Activated CD4-positive, alpha-beta T cell treated with anti-CD3 and anti-CD28 coated beads for 1 hour (primary cell): ENCODE measurements at regions not wholly inside any gene's neighbourhood (a gene's known extent, or its start where the extent isn't known, plus 50 kb on each side); places are given as distances from the start of the nearest gene placed in this dataset.
"Not testable (repeated sequence)": the region's sequence is repeated elsewhere in the genome, so short reads cannot be mapped to it uniquely, and the experiment has no call there.

Experiments
- DNase-seq: peaks from one replicate; pipeline ENCODE4 v3.0.0-alpha.2; 2020

DNA sequence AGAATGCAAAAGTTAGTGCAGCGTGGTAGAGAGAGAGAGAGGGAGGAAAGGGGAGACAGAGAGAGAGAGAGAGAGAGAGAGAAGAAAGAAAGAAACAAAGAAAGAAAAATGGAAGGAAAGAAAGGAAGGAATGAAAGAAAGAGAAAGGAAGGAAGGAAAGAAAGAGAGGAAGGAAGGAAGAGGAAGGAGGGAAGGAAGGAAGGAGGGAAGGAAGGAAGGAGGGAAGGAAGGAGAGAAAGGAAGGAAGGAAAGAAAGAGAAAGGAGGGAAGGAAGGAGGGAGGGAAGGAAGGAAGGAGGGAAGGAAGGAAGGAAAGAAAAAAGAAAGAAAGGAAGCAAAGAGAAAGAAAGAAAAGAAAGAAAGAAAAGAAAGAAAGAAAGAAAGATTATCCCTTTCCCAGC lies 209.8 kb upstream of the MYO3A start:
- DNase-seq, result no peak

DNA sequence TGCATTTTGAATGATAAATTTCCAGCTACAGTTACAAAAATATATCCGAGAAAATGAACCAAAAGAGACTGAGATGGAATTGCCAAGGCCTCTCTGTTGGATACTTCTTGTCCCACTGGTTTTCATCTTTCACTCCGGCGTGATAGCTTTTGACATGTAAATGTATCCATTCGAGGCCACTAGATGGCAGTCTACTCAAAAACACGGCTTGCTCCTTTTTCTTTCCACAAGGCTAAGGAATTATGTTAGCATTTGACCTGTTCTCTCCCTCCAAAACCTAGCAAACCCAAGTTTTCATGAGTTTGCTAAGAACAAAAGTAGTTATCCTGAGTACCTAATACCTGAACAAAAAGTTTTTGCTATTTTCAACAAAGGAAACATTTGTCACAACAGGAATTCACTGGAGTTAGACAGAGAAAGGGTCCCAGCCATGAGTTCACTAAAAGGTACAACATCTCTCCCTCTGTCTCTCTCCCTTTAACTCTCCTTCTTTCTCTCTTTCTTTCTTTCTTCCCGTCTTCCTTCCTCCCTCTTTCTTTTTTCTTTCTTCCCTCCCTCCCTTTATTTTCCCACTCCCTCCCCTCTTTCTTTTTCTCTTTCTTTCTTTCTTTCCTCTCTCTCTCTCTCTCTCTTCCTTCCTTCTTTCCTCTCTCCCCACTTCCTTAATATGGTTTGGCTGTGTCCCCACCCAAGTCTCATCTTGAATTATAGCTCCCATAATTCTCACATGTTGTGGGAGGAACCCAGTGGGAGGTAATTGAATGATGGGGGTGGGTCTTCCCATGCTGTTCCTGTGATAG lies 207.9 kb upstream of the MYO3A start:
- DNase-seq, result no peak

DNA sequence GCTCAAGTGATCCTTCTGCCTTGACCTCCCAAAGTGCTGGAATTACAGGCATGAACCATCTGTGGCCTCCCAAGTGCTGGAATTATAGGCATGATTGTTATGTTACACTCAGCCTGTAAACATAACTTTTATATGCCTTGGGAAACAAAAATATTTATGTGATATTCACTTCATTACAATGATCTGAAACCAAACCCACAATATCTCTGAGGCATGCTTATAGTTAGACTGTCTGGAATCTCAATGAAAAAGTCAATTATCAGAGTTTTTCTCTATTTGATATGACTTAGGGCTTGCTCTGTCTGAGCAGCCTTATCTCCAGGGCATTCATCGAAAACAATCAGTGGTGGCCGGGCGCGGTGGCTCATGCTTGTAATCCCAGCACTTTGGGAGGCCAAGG lies 195.3 kb upstream of the MYO3A start:
- no peak for DNase-seq

DNA sequence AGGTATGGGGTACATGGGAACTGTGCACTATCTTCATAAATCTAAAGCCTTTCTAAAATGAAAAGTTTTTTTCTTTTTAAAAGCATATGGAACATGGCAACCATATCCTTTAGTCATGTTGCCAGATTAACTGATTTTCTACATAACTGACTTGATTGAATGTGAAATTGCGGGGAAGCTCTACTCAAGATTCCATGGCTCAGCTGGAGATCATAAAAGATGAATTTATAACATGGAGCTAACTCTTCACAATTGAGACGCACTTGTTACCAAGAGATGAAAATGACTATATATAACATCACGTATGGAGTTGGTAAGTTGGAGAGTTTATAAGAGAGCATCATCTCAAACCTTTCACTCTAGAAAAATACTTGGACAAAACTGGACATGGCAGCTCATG lies 190.2 kb upstream of the MYO3A start:
- no peak for DNase-seq

DNA sequence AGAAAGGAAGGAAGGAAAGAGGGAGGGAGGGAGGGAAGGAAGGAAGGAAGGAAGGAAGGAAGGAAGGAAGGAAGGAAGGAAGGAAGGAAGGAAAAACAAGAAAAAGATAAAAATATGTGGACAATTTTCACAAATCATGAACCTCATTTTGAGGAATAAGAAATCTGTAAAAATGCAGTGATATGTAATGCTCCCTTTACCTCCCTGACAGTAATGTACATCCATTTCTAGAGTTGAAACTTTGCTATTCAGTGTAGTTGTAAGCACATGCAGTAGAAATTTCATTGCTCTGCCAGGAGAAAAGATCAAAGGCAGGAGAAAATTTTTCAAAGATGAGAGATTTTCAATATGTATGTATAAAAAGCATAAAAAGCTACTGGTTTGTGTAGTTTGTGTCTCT lies 189.5 kb upstream of the MYO3A start:
- DNase-seq, result no peak

DNA sequence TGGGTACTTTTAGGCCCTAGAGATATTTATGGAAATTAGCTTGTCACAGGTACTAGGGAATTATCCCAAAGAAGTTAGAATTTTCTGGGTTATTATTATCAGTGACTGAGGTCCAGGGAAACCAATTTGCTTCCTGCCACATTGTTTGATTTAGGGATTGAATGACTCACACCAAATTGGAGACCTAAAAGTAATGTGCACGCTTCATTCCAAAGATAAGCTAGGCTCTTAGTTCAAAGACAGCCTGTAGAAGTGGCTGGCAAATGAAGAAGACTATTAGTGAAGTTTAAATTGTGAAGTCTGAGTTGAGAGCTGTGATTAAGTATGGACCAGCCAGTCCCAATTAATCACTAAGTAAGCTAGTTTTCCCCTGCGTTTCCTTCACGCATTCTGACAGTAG lies 188.1 kb upstream of the MYO3A start:
- no peak for DNase-seq

DNA sequence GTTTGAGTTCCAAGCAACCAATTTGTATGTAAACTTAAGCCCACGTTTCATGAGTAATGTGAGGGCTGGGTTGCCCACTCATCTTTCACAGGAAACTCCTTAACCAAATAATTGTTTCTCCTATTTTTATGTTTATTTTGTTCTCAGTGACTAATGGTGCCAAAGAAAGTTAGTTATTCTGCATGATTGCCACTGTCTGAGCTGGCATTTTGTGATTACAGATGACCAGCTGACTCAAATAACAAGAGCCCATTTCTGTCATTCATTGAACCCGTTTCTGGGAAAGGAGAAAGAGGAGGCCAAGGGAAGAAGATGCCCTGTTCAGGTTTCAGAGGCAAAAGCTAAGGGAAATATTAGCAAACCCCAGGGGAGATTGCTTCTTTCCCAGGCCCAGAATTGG lies 186.9 kb upstream of the MYO3A start:
- DNase-seq, result no peak

DNA sequence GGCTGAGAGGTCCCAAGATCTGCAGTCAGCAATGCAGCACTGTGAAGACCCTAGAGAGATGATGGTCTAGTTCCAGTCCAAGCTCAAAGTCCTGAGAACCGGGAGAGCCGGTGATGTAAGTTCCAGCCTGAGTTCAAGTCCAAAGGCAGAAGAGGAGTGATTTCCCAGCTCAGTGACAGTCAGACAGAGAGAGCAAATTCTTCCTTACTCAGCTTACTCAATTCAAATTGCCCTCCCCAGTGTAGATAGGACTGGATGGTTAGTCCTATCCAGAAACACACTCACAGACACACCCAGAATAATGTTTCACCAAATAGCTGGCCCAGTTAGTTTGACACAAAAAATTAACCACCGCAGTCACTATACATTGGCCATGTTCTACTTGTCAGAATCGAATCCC lies 185.5 kb upstream of the MYO3A start:
- DNase-seq, result no peak

DNA sequence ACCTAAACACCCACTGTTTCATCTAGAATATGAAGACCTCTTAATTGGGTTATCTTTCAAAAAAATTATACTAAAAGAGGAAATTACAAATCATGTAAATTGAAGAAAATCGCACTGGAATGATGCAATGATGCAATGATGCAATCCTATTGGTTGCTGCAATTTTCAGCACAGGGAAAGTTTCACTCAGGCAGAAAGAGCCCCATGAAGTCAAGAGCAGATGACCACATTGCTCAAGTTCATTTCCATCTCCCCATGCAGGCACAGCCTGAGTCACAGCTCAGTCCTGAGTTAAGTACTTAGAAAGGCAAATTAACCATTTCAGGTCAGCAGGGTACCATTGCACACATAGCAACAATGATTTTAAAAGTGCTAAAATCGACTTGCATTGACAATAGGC lies 180.3 kb upstream of the MYO3A start:
- no peak for DNase-seq

DNA sequence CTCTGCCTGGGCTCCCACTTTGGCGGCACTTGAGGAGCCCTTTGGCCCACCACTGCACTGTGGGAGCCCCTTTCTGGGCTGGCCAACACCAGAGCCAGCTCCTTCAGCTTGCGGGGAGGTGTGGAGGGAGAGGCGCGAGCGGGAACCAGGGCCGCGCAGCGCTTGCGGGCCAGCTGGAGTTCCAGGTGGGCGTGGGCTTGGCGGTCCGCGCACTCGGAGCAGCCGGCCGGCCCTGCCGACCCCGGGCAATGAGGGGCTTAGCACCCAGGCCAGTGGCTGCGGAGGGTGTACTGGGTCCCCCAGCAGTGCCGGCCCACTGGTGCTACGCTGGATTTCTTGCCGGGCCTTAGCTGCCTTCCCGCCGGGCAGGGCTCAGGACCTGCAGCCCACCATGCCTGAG lies 178.2 kb upstream of the MYO3A start:
- not testable (repeated sequence) for DNase-seq

DNA sequence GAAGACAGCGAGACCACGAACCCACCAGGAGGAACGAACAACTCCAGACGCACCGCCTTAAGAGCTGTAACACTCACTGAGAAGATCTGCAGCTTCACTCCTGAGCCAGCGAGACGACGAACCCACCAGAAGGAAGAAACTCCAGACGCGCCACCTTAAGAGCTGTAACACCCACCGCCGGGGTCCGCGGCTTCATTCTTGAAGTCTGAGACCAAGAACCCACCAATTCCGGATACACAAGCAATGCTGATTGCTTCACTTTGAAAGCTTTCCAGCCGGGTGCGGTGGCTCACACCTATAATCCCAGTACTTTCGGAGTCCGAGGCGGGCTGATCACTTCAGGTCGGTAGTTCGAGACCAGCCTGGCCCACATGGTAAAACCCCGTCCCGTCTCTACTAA lies 177.2 kb upstream of the MYO3A start:
- DNase-seq, result no peak

DNA sequence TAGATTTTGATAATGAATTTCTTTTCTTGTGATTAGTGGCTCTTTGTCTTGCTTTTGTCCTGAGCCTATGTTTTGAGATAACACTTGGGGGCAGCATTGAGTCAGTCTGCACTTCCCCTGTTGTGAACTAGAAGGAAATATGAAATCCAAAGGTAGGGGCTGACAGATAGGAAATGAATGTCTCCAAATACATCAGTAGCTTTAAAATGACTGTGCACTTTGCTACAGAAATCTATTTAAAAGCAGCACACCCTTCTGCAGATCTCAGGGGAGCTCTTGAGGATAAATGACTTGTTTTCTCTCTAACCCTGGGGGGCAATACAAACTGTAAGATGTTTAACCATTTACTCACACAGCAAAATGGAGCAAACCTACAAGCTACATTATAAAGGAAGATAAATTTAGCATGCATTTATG lies 176.0 kb upstream of the MYO3A start:
- DNase-seq, result no peak

DNA sequence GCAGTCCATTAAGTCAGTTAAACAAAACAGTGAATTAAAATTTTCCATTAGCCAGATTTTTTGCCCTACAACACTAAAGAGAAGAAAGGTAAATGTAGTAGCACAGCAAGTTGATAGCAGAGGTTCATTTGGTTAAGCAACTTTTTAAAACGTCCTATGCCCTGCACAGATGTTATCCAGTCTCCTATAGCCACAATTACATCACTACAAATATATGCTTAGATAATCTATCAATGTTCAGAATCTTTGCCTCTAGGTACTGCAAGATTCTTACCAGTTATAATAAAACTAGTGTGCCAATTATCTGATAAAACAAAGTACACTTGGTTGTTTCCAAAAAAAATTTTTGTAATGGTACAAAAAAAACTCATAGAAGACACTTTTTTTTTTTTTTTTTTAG lies 175.5 kb upstream of the MYO3A start:
- no peak for DNase-seq

DNA sequence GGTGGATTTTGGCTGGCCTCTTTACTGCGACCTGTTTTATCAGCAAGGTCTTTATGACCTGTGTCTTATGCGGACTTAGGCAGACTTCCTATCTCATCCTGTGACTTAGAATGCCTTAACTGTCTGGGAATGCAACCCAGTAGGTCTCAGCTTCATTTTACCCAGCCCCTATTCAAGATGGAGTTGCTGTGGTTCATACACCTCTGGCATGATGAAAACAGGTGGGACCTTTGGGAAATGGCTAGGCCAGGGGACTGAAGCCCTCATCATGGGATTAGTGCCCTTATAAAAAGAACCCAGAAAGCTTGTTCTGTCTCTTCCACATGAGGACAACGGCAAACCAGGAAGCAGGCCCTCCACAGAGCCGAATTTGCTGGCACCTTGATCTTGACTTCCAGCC lies 172.1 kb upstream of the MYO3A start:
- DNase-seq, result no peak

DNA sequence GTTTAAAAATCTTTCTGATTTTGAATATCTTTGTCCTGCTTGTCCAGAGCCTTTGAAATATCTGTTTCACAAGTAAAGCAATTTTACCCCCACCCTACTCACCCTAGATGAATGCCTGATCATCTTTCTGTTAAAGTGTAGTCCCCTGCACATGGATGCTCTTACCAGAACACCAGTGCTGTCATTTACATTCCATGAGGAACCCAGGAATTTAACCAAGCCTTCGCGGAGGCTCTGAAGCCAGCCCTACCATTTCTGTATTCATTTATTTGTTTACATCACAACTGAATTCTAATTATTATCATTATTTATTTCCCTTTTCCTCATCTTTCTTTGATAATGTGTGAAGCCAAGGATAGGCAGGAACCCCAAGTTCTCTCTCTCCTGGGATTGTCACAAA lies 167.8 kb upstream of the MYO3A start:
- no peak for DNase-seq

DNA sequence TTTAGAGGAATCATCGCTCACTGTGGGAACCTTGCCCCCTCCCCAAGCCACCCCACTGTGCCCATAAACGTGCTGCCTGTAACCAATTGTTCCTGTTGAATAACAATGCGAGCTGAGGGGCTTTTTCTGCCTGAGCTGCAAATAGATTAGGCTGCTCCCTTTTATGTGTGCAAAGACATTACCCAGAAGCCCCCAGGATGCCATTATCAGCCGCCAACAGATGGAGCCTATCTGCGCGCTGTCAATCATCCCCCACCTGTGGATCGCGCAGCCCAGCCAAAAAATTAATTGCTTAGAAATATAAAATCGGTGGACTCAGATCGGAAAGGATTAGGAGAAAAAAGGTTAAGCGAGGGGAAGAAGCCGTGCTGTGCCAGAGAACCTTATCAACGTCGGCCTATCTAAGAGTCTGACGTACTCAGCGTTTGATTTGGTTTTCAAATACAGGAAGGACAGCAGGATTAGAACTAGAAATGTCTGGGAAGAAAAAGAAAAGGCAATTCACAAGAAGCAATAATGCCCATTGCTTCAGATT lies 167.3 kb upstream of the MYO3A start:
- DNase-seq, result no peak

DNA sequence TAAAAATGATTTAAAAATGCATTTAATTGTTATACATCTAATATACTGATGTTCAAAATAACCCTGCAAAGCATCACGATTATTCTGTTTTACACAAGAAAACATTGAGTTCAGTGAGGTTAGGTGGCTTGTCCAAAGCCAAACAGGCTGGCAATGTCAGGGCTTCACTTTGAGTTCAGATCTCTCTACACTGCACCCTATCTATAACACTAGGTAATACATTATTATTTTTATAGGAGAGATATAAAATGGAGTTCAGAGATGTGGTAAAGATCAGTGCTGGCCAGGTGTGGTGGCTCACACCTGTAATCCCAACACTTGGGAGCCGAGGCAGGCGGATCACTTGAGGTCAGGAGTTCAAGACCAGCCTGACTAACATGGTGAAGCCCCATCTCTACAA lies 165.9 kb upstream of the MYO3A start:
- no peak for DNase-seq

DNA sequence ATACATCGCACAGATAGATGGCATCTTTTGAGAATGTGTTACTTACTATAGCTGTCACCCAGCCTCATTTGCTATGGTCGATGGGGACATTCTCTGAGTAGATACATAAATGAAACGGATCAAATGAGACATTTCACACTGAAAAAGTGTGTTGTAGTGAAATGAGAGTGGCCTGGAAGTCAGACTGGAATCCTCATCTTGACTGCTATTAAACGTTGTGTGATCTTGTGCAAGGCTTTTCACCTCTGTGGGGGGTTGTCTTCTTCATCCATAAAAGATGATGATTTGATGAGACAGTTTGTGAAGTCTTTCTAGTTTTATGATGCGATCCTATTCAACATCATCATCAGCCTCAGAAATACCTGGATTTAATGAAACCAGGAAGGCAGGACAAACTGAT lies 155.4 kb upstream of the MYO3A start:
- no peak for DNase-seq

DNA sequence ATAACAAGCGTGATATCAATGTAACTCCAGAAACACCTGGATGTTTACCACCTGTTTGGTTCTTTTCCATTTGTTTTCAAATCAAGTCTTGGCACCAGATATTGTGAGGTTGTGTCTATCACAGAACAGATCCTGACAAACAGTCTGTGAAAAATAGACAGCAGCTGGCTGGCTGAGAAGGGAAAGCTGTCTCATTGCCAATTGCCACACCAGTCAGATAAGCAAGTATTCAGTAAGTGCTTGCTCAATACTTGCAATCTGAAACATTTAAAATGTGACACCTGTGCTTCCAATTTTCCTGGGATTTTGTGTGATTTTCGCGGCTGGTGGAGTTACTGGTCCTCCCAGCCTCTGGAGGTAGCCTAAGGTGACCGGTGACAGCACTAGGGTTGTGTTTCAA lies 147.9 kb upstream of the MYO3A start:
- DNase-seq, result no peak

DNA sequence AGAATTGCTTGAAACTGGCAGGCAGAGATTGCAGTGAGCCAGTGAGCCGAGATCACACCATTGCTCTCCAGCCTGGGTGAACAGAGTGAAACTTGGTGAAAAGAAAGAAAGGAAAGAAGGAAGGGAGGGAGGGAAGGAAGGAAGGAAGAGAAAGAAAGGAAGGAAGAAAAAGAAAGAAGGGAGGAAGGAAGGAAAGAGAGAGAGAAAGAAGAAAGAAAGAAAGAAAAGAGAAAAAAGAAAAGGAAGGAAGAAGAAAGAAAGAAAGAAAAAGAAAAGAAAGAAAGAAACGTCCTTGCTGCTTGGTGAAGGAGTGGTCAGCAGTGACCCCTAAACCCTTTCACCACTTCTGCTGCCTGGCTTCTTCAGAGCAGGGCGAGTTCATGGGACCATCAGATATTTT lies 147.1 kb upstream of the MYO3A start:
- DNase-seq, result no peak

DNA sequence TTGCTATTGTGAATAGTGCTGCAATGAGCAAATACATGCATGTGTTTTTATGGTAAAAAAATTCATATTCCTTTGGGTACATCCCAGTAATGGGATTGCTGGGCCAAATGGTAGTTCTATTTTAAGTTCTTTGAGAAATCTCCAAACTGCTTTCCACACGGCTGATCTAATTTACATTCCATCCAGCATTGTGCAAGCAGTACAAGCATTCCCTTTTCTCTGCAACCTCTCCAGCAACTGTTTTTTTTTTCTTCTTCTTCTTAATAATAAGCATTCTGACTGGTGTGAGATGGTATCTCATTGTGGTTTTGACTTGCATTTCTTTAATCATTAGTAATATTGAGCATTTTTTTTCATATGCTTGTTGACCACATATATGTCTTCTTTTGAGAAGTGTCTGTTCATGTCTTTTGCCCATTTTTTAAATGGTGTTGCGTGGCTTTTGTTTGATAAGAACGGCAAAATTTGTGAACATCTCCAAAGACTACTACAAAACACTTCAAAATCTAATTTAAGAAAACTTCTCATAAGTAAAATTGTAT lies 136.1 kb upstream of the MYO3A start:
- DNase-seq, result no peak

DNA sequence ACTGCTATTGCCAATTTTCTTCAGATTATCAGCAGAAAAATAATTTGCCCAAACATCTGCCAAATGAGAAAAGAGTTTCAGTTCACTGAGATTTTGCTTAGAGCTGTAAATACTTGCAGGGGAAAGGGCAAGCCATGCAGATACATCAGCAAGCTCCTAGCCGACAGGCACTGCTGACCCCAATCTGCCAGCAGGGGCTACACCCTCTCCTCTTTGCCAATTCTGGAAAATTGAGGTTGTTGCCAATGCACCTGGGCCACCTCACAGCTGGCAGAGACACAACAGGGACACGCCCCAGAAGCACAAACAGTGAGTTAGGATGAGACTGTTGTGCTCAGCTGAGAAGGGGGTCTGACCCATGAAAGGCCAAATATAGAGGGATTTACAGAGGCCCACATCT lies 129.5 kb upstream of the MYO3A start:
- DNase-seq, result no peak

DNA sequence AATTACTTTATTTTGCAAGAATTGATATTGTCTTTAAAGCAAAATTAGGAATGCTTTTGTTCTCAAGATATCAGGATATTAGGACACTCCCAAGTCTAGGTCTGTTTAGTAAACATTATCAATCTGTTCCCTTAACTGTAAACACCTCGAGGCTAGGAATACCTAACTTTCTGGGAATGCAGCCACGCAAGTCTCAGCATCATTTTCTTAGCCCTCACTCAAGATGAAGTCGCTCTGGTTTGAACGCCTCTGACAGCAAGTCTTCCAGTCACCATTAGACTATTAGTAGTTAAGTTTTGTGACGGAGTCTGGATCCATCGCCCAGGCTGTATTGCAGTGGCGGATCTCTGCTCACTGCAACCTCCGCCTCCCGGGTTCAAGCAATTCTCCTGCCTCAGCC lies 128.0 kb upstream of the MYO3A start:
- no peak for DNase-seq

DNA sequence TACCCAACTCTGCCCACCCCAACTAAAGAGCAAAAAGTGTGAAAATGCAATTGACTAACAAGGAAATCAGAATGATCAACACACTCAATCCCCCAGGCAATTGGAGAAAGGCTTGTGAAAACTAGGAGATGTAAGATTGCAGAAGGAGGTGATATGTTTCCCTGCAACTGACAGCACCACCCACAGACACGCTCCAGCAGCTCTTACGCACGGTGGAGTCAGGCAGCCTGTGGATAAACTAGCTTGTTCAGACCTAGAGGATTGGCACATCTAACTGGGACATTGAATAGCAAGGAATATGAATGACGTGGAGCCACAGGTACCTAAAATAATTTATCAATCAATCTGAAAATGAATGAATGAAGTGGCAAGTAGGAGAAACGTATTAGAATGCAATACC lies 125.7 kb upstream of the MYO3A start:
- no peak for DNase-seq
